ENCODE measurements at regions not wholly inside any gene's neighbourhood (a gene's known extent, or its start where the extent isn't known, plus 50 kb on each side); places are given as distances from the start of the nearest gene placed in this dataset.

- TF ChIP-seq POLR2A (IDR thresholded peaks at IDR 0.05) (no peak), POLR2AphosphoS5 (IDR thresholded peaks at IDR 0.05) (no peak), CTCF (IDR thresholded peaks at IDR 0.05) (no peak)
Observed at GRCh38 chrX:66918511-66918910, 279.6 kb upstream of the EDA2R start.
